K562 (cell line): ENCODE measurements at regions not wholly inside any gene's neighbourhood (a gene's known extent, or its start where the extent isn't known, plus 50 kb on each side); places are given as distances from the start of the nearest gene placed in this dataset.
A peak's percentile ranks its signal among the peaks of the same experiment; 100 is the strongest.

Experiments
- ATAC-seq: fragments of 200-7000 bp; cut with Tn5 transposase; 3 replicates; pipeline ENCODE4 v1.9.1; 2020; ENCODE audit warnings: moderate library complexity
- BruUV-seq: library from RNA; stranded (reverse); fragments of 400-500 nt; replicated peaks from 2 replicates; lab custom pipeline; 2021; lab: Mats Ljungman, UMichigan
- CTCF ChIA-PET: fragments of 300-600 bp; formaldehyde crosslinking; extraction: SDS; loops from one replicate; lab custom pipeline; 2021; ENCODE audit warnings: low intra/inter-chr PET ratio; lab: Yijun Ruan, JAX
- POLR2A ChIA-PET: fragments of 300-600, 350-650 bp; sonication (Branson Sonifier 250); formaldehyde crosslinking; extraction: SDS; loops from one replicate; lab custom pipeline; 2021; ENCODE audit warnings: antibody characterized with exemption, inconsistent platforms; lab: Yijun Ruan, JAX
- DNase-seq, 4 experiments: peaks; one replicate each; pipeline versions ENCODE4 v3.0.0 to v3.0.0-alpha.2; 2011 to 2018; ENCODE audit warnings: low spot score in 3 of 4, mixed read lengths in 3 of 4; ENCODE audit errors: extremely low read depth in 1 of 4
- FAIRE-seq: peaks from 2 replicates; lab custom pipeline; 2011; peaks lifted over from hg19 to GRCh38; lab: Jason Lieb, UNC
- H2AFZ ChIP-seq: 2 replicates; pipeline ENCODE4 v1.6.0; 2011; ENCODE audit warnings: low read depth, low read length, control low read depth, inconsistent platforms
- H3K27ac ChIP-seq: fragments of 200-600 bp; 3 replicates; pipeline ENCODE4 v1.8.0; 2011; ENCODE audit warnings: low read depth, mild to moderate bottlenecking, control low read depth, inconsistent platforms, low read length, moderate library complexity, mixed read lengths; ENCODE audit errors: extremely low read depth
- H3K27me3 ChIP-seq, 2 experiments: fragments of 300-600 bp in 1 of 2; 2 replicates in 1 of 2; 3 replicates in 1 of 2; pipeline versions ENCODE4 v1.6.0 to v1.8.0; 2011; ENCODE audit warnings: inconsistent platforms in 2 of 2, low read length in 2 of 2, mild to moderate bottlenecking in 1 of 2, mixed read lengths in 1 of 2, moderate library complexity in 1 of 2; ENCODE audit not compliant: control insufficient read depth in 2 of 2, insufficient read depth in 2 of 2
- H3K36me3 ChIP-seq: fragments of 300-600 bp; 3 replicates; pipeline ENCODE4 v1.8.0; 2011; ENCODE audit warnings: mild to moderate bottlenecking, low read length, inconsistent platforms; ENCODE audit not compliant: control insufficient read depth, insufficient read depth
- H3K4me1 ChIP-seq, 2 experiments: fragments of 200-600 bp in 1 of 2; replicated peaks in 1 of 2; 2 replicates in 1 of 2; 3 replicates in 1 of 2; pipeline versions ENCODE4 v1.5.1 to v1.8.0; 2011; ENCODE audit warnings: inconsistent platforms in 2 of 2, low read length in 2 of 2, mild to moderate bottlenecking in 1 of 2, mixed read lengths in 1 of 2, moderate library complexity in 1 of 2; ENCODE audit not compliant: control insufficient read depth in 2 of 2, insufficient read depth in 2 of 2
- H3K4me2 ChIP-seq: 2 replicates; pipeline ENCODE4 v1.6.1; 2011; ENCODE audit warnings: low read length, control low read depth, inconsistent platforms, mixed read lengths; ENCODE audit not compliant: insufficient read depth
- H3K4me3 ChIP-seq: fragments of 200-600 bp; sonication (generic), shearing (Covaris generic); 2 replicates; pipeline ENCODE4 v1.5.1; 2016; ENCODE audit warnings: control low read depth, inconsistent platforms
- H3K79me2 ChIP-seq: fragments of 200-600 bp; 3 replicates; pipeline ENCODE4 v1.8.0; 2011; ENCODE audit warnings: low read length, inconsistent platforms; ENCODE audit not compliant: control insufficient read depth, insufficient read depth
- H3K9ac ChIP-seq, 2 experiments: 2 replicates each; pipeline versions ENCODE4 v1.6.0 to v1.6.1; 2011; ENCODE audit warnings: low read depth in 2 of 2, low read length in 2 of 2, control low read depth in 1 of 2, inconsistent platforms in 1 of 2, mild to moderate bottlenecking in 1 of 2, mixed read lengths in 1 of 2; ENCODE audit not compliant: insufficient read depth in 1 of 2
- H3K9me1 ChIP-seq: one replicate; pipeline ENCODE4 v1.6.0; 2011; ENCODE audit warnings: inconsistent platforms, mild to moderate bottlenecking, low read length, moderate library complexity; ENCODE audit not compliant: control insufficient read depth, insufficient read depth
- H3K9me3 ChIP-seq: replicated peaks from 2 replicates; pipeline ENCODE4 v1.5.1; 2011; ENCODE audit warnings: low read depth, low read length, inconsistent platforms; ENCODE audit not compliant: control insufficient read depth, insufficient read depth
- H4K20me1 ChIP-seq: replicated peaks from 2 replicates; pipeline ENCODE4 v1.6.1; 2011; ENCODE audit warnings: low read length, inconsistent platforms, mixed read lengths; ENCODE audit not compliant: control insufficient read depth, insufficient read depth
- CBFA2T2 ChIP-seq: fragments of 450-650 bp; conservative IDR thresholded peaks from 2 replicates; pipeline ENCODE4 v1.6.1; 2017; ENCODE audit warnings: mild to moderate bottlenecking
- CHD4 ChIP-seq: fragments of 200-600 bp; sonication (generic); IDR thresholded peaks from 3 replicates; pipeline ENCODE4 v1.6.1; 2012; ENCODE audit warnings: low read depth, mild to moderate bottlenecking, mixed read lengths, low read length, inconsistent platforms; ENCODE audit not compliant: insufficient read depth, insufficient replicate concordance, poor library complexity, severe bottlenecking
- FOXP4 ChIP-seq: sonication (generic); formaldehyde crosslinking; IDR thresholded peaks from 2 replicates; pipeline ENCODE4 v1.8.0; 2022; ENCODE audit warnings: mild to moderate bottlenecking, missing genetic modification reagents, borderline replicate concordance
- GATA2 ChIP-seq: sonication (generic); formaldehyde crosslinking; IDR thresholded peaks from 2 replicates; pipeline ENCODE4 v1.4.0; 2020; ENCODE audit warnings: mild to moderate bottlenecking, missing genetic modification reagents
- MAFF ChIP-seq: IDR thresholded peaks from 2 replicates; pipeline ENCODE4 v1.6.1; 2012; ENCODE audit warnings: low read length, improper control_type of control experiment
- SRSF3 ChIP-seq: fragments of 200-400 bp; formaldehyde crosslinking; IDR thresholded peaks from 2 replicates; pipeline ENCODE4 v1.6.1; 2016; ENCODE audit warnings: mild to moderate bottlenecking, low read length, moderate library complexity; ENCODE audit not compliant: insufficient read depth
- ZNF140 ChIP-seq: fragments of 250-450 bp; sonication (Bioruptor Pico); IDR thresholded peaks from 2 replicates; pipeline ENCODE4 v1.8.0; 2021; ENCODE audit warnings: moderate library complexity, mild to moderate bottlenecking, inconsistent platforms
- ZNF316 ChIP-seq: fragments of 450-650 bp; IDR thresholded peaks from 2 replicates; pipeline ENCODE4 v1.6.1; 2016
- ZNF398 ChIP-seq: fragments of 250-450 bp; sonication (Bioruptor Pico); IDR thresholded peaks from 2 replicates; pipeline ENCODE4 v1.8.0; 2021; ENCODE audit warnings: moderate library complexity, mild to moderate bottlenecking, inconsistent platforms
- ZNF699 ChIP-seq: fragments of 250-450 bp; sonication (Bioruptor Pico); IDR thresholded peaks from 2 replicates; pipeline ENCODE4 v1.8.0; 2021; ENCODE audit warnings: mild to moderate bottlenecking, moderate library complexity; ENCODE audit not compliant: insufficient replicate concordance
- ZSCAN29 ChIP-seq: fragments of 450-650 bp; IDR thresholded peaks from 2 replicates; pipeline ENCODE4 v1.6.1; 2017
- WGBS: fragments of 100-300 bp; shearing (Covaris generic); methylation state at CpG from one replicate; pipeline ENCODE4 v1.1.6; 2016; ENCODE audit warnings: low coverage, mixed read lengths; ENCODE audit not compliant: insufficient coverage; ENCODE audit errors: missing lambda C conversion rate; 5-methylcytosine and 5-hydroxymethylcytosine counted together
- in situ Hi-C: fragments of 300-500 bp; cut with MboI; formaldehyde crosslinking; loops from 4 replicates; pipeline ENCODE4 v1.15.0; 2018; ENCODE audit warnings: inconsistent platforms, mixed read lengths
- intact Hi-C: fragments of 100-400 bp; cut with micrococcal nuclease; formaldehyde crosslinking; loops from 2 replicates; pipeline ENCODE4 v1.14.2; 2022

GRCh38 chr3:74329096-74329495 lies 285.4 kb downstream of the CNTN3 start (continued):
- TF ChIP-seq SRSF3 (no peak), GATA2 (CRISPR knock-in tag) (no peak), ZNF398 (CRISPR knock-in tag) (no peak), ZNF699 (no peak), ZNF140 (CRISPR knock-in tag) (no peak)

- no peaks in the 10 kb centered on the region for H3K9me1 ChIP-seq
- H4K20me1 ChIP-seq, result no peaks in the 10 kb centered on the region
- no peaks in the 10 kb centered on the region for H3K36me3 ChIP-seq
- no peaks in the 10 kb centered on the region for H3K9me3 ChIP-seq
- H3K4me2 ChIP-seq, result no peak overlapping the region
- no peak overlapping the region for H3K4me3 ChIP-seq
- ChIA-PET CTCF (no interaction called here), POLR2A (no interaction called here)
- TF ChIP-seq CHD4 (no peak), FOXP4 (CRISPR knock-in tag) (no peak), ZSCAN29 (no peak), CBFA2T2 (no peak), ZNF316 (0 out of 2 replicates have a peak, but pooled peaks have one; percentile 20), MAFF (0 out of 2 replicates have a peak, but pooled peaks have one; percentile 12)
- no peak overlapping the region for H2AFZ ChIP-seq
- no peak for DNase-seq
- 0% methylated on average over 2 of the region's 2 CpGs for WGBS
- no peak for FAIRE-seq
- BruUV-seq, result no TSS peak
- no peaks in the 10 kb centered on the region for H3K79me2 ChIP-seq
- no peak for ATAC-seq
- no peak overlapping the region for H3K9ac ChIP-seq
- H3K27me3 ChIP-seq, result no peaks in the 10 kb centered on the region
- intact Hi-C loops (no loop called here), in situ Hi-C loops (no loop called here)
- no peaks in the 10 kb centered on the region for H3K4me1 ChIP-seq
- no peak overlapping the region for H3K27ac ChIP-seq
Observed at GRCh38 chr3:74328435-74328834, 286.0 kb downstream of the CNTN3 start.
